ENCODE measurements at regions not wholly inside any gene's neighbourhood (a gene's known extent, or its start where the extent isn't known, plus 50 kb on each side); places are given as distances from the start of the nearest gene placed in this dataset.
"Not testable (repeated sequence)": the region's sequence is repeated elsewhere in the genome, so short reads cannot be mapped to it uniquely, and the experiment has no call there.

GRCh38 chr12:32983332-32983731 lies 86.8 kb upstream of the PKP2 start:
- no peak for TF ChIP-seq CTCF (IDR thresholded peaks at IDR 0.05)
- DNase-seq (ENCODE audit: low spot score) (no peak), ATAC-seq (ENCODE audit: low FRiP score) (no peak)

GRCh38 chr12:32981139-32981538 lies 84.6 kb upstream of the PKP2 start:
- no peak for ATAC-seq (ENCODE audit: low FRiP score)
- no peak for DNase-seq (ENCODE audit: low spot score)

GRCh38 chr12:32975122-32975521 lies 78.5 kb upstream of the PKP2 start:
- ATAC-seq (ENCODE audit: low FRiP score) (no peak), DNase-seq (ENCODE audit: low spot score) (no peak)
- no peak for TF ChIP-seq CTCF (IDR thresholded peaks at IDR 0.05)

More at GRCh38 chr12:32981139-32981538, 84.6 kb upstream of the PKP2 start:
- no peak for TF ChIP-seq CTCF (IDR thresholded peaks at IDR 0.05)

- ATAC-seq (ENCODE audit: low FRiP score) (no peak), DNase-seq (ENCODE audit: low spot score) (no peak)
- no peak for TF ChIP-seq CTCF (IDR thresholded peaks at IDR 0.05)
Observed at GRCh38 chr12:32970465-32971110, 74.0 kb upstream of the PKP2 start.

GRCh38 chr12:32964981-32965585 lies 68.5 kb upstream of the PKP2 start:
- ATAC-seq (ENCODE audit: low FRiP score) (no peak), DNase-seq (ENCODE audit: low spot score) (no peak)
- TF ChIP-seq CTCF (IDR thresholded peaks at IDR 0.05), result no peak

GRCh38 chr12:32956418-32956817 lies 59.8 kb upstream of the PKP2 start:
- DNase-seq (ENCODE audit: low spot score); ATAC-seq (ENCODE audit: low FRiP score): not testable (repeated sequence)

- TF ChIP-seq CTCF (IDR thresholded peaks at IDR 0.05), result no peak
- no peak for ATAC-seq (ENCODE audit: low FRiP score)
- DNase-seq (ENCODE audit: low spot score), result no peak
Observed at GRCh38 chr12:32952681-32953080, 56.1 kb upstream of the PKP2 start.

Data from omental fat pad (tissue), 3 donors.